ENCODE measurements at regions not wholly inside any gene's neighbourhood (a gene's known extent, or its start where the extent isn't known, plus 50 kb on each side); places are given as distances from the start of the nearest gene placed in this dataset.

GRCh38 chr6:3608159-3608558 is 143.4 kb downstream of the PXDC1 start:
- DNase-seq (no peak), ATAC-seq (ENCODE audit: low read depth) (no peak)
- H3K4me1 Mint-ChIP-seq = no peaks in the 10 kb centered on the region
- H3K36me3 Mint-ChIP-seq = no peaks in the 10 kb centered on the region
- H3K27me3 Mint-ChIP-seq = peaks cover 5% of the 10 kb centered on the region
- no peak overlapping the region for H3K4me3 Mint-ChIP-seq
- no peak overlapping the region for H3K27ac Mint-ChIP-seq
- POLR2A ChIA-PET = no interaction called here
- H3K9me3 Mint-ChIP-seq = no peaks in the 10 kb centered on the region

- peaks cover under 1% of the 10 kb centered on the region for H3K9me3 Mint-ChIP-seq
- no peak overlapping the region for H3K4me3 Mint-ChIP-seq
- H3K27ac Mint-ChIP-seq = no peak overlapping the region
- no peak for ATAC-seq (ENCODE audit: low read depth)
- peaks cover 5% of the 10 kb centered on the region for H3K27me3 Mint-ChIP-seq
- no peaks in the 10 kb centered on the region for H3K4me1 Mint-ChIP-seq
- DNase-seq = no peak
- no peaks in the 10 kb centered on the region for H3K36me3 Mint-ChIP-seq
- POLR2A ChIA-PET = no interaction called here
Observed at GRCh38 chr6:3607599-3607998, 143.9 kb downstream of the PXDC1 start.

- H3K4me1 Mint-ChIP-seq = no peaks in the 10 kb centered on the region
- no peak overlapping the region for H3K4me3 Mint-ChIP-seq
- no peak overlapping the region for H3K27ac Mint-ChIP-seq
- no peaks in the 10 kb centered on the region for H3K36me3 Mint-ChIP-seq
- H3K9me3 Mint-ChIP-seq = peaks cover 5% of the 10 kb centered on the region
- no peak for DNase-seq
- no peak for ATAC-seq (ENCODE audit: low read depth)
- H3K27me3 Mint-ChIP-seq = peaks cover 9% of the 10 kb centered on the region
- POLR2A ChIA-PET = no interaction called here
Observed at GRCh38 chr6:3607171-3607570, 144.3 kb downstream of the PXDC1 start.

GRCh38 chr6:3603340-3604130 is 146.7 kb upstream of the SLC22A23 start:
- H3K27me3 Mint-ChIP-seq = peaks cover 26% of the 10 kb centered on the region
- no peaks in the 10 kb centered on the region for H3K4me1 Mint-ChIP-seq
- H3K27ac Mint-ChIP-seq = peak overlapping the region; percentile 17
- DNase-seq (no peak), ATAC-seq (ENCODE audit: low read depth) (no peak)
- H3K9me3 Mint-ChIP-seq = peaks cover 10% of the 10 kb centered on the region
- H3K4me3 Mint-ChIP-seq = no peak overlapping the region
- H3K36me3 Mint-ChIP-seq = no peaks in the 10 kb centered on the region
- POLR2A ChIA-PET = no interaction called here

GRCh38 chr6:3601570-3601969 is 144.7 kb upstream of the SLC22A23 start:
- Mint-ChIP-seq H3K27me3 (peaks cover 29% of the 10 kb centered on the region), H3K4me1 (no peaks in the 10 kb centered on the region), H3K4me3 (no peak overlapping the region), H3K9me3 (peaks cover 10% of the 10 kb centered on the region), H3K36me3 (no peaks in the 10 kb centered on the region), H3K27ac (no peak overlapping the region)
- DNase-seq (no peak), ATAC-seq (ENCODE audit: low read depth) (no peak)
- POLR2A ChIA-PET = no interaction called here

GRCh38 chr6:3597500-3598064 is 140.7 kb upstream of the SLC22A23 start:
- POLR2A ChIA-PET = no interaction called here
- Mint-ChIP-seq H3K27ac (no peak overlapping the region), H3K36me3 (no peaks in the 10 kb centered on the region), H3K4me1 (no peaks in the 10 kb centered on the region), H3K9me3 (peaks cover 10% of the 10 kb centered on the region), H3K27me3 (peaks cover 36% of the 10 kb centered on the region), H3K4me3 (no peak overlapping the region)
- DNase-seq (no peak), ATAC-seq (ENCODE audit: low read depth) (no peak)

GRCh38 chr6:3596766-3597165 is 139.9 kb upstream of the SLC22A23 start:
- Mint-ChIP-seq H3K4me3 (no peak overlapping the region), H3K27me3 (peaks cover 33% of the 10 kb centered on the region), H3K9me3 (peaks cover 6% of the 10 kb centered on the region), H3K27ac (no peak overlapping the region), H3K4me1 (no peaks in the 10 kb centered on the region), H3K36me3 (no peaks in the 10 kb centered on the region)
- DNase-seq (no peak), ATAC-seq (ENCODE audit: low read depth) (no peak)
- POLR2A ChIA-PET = no interaction called here

GRCh38 chr6:3594201-3594600 is 137.4 kb upstream of the SLC22A23 start:
- no peak overlapping the region for H3K27ac Mint-ChIP-seq
- POLR2A ChIA-PET = no interaction called here
- H3K4me1 Mint-ChIP-seq = peaks cover 6% of the 10 kb centered on the region
- ATAC-seq (ENCODE audit: low read depth) (no peak), DNase-seq (no peak)
- no peaks in the 10 kb centered on the region for H3K9me3 Mint-ChIP-seq
- peaks cover 13% of the 10 kb centered on the region for H3K27me3 Mint-ChIP-seq
- no peaks in the 10 kb centered on the region for H3K36me3 Mint-ChIP-seq
- H3K4me3 Mint-ChIP-seq = no peak overlapping the region

- ATAC-seq (ENCODE audit: low read depth) (no peak), DNase-seq (no peak)
- H3K4me1 Mint-ChIP-seq = peaks cover 6% of the 10 kb centered on the region
- no peaks in the 10 kb centered on the region for H3K9me3 Mint-ChIP-seq
- POLR2A ChIA-PET = no interaction called here
- H3K27me3 Mint-ChIP-seq = peaks cover 8% of the 10 kb centered on the region
- H3K27ac Mint-ChIP-seq = no peak overlapping the region
- H3K4me3 Mint-ChIP-seq = no peak overlapping the region
- H3K36me3 Mint-ChIP-seq = no peaks in the 10 kb centered on the region
Observed at GRCh38 chr6:3593161-3593560, 136.3 kb upstream of the SLC22A23 start.

- Mint-ChIP-seq H3K27ac (no peak overlapping the region), H3K4me3 (no peak overlapping the region), H3K27me3 (peaks cover 8% of the 10 kb centered on the region), H3K4me1 (peaks cover 6% of the 10 kb centered on the region), H3K9me3 (no peaks in the 10 kb centered on the region), H3K36me3 (no peaks in the 10 kb centered on the region)
- POLR2A ChIA-PET = no interaction called here
- no peak for ATAC-seq (ENCODE audit: low read depth)
- no peak for DNase-seq
Observed at GRCh38 chr6:3592371-3592941, 135.6 kb upstream of the SLC22A23 start.

GRCh38 chr6:3591970-3592369 is 135.1 kb upstream of the SLC22A23 start:
- Mint-ChIP-seq H3K9me3 (peaks cover 2% of the 10 kb centered on the region), H3K4me3 (no peak overlapping the region), H3K27me3 (peaks cover 8% of the 10 kb centered on the region), H3K4me1 (peaks cover 6% of the 10 kb centered on the region), H3K27ac (no peak overlapping the region), H3K36me3 (no peaks in the 10 kb centered on the region)
- POLR2A ChIA-PET = no interaction called here
- no peak for DNase-seq
- no peak for ATAC-seq (ENCODE audit: low read depth)

- DNase-seq = no peak
- H3K4me3 Mint-ChIP-seq = no peak overlapping the region
- H3K27ac Mint-ChIP-seq = no peak overlapping the region
- no peak for ATAC-seq (ENCODE audit: low read depth)
- no peaks in the 10 kb centered on the region for H3K36me3 Mint-ChIP-seq
- H3K27me3 Mint-ChIP-seq = peaks cover 11% of the 10 kb centered on the region
- peaks cover 2% of the 10 kb centered on the region for H3K9me3 Mint-ChIP-seq
- peaks cover 6% of the 10 kb centered on the region for H3K4me1 Mint-ChIP-seq
- POLR2A ChIA-PET = no interaction called here
Observed at GRCh38 chr6:3587660-3588059, 130.8 kb upstream of the SLC22A23 start.

GRCh38 chr6:3585320-3585935 is 128.6 kb upstream of the SLC22A23 start:
- POLR2A ChIA-PET = no interaction called here
- no peak overlapping the region for H3K4me3 Mint-ChIP-seq
- peaks cover 2% of the 10 kb centered on the region for H3K9me3 Mint-ChIP-seq
- DNase-seq (no peak), ATAC-seq (ENCODE audit: low read depth) (no peak)
- peaks cover 14% of the 10 kb centered on the region for H3K27me3 Mint-ChIP-seq
- no peak overlapping the region for H3K27ac Mint-ChIP-seq
- peaks cover 2% of the 10 kb centered on the region for H3K4me1 Mint-ChIP-seq
- no peaks in the 10 kb centered on the region for H3K36me3 Mint-ChIP-seq

- Mint-ChIP-seq H3K4me1 (no peaks in the 10 kb centered on the region), H3K27me3 (peaks cover 17% of the 10 kb centered on the region), H3K9me3 (peaks cover 2% of the 10 kb centered on the region), H3K4me3 (no peak overlapping the region), H3K36me3 (no peaks in the 10 kb centered on the region), H3K27ac (no peak overlapping the region)
- DNase-seq (no peak), ATAC-seq (ENCODE audit: low read depth) (no peak)
- POLR2A ChIA-PET = no interaction called here
Observed at GRCh38 chr6:3584606-3585005, 127.8 kb upstream of the SLC22A23 start.

Data from activated naive CD8-positive, alpha-beta T cell treated with anti-CD3 and anti-CD28 coated beads, Interleukin-2, amount 10 ng/mL, durations not matched to agents 7 days and 5 days (primary cell).